GM19467 (cell line): ENCODE measurements at regions not wholly inside any gene's neighbourhood (a gene's known extent, or its start where the extent isn't known, plus 50 kb on each side); places are given as distances from the start of the nearest gene placed in this dataset.
"Not testable (repeated sequence)": the region's sequence is repeated elsewhere in the genome, so short reads cannot be mapped to it uniquely, and the experiment has no call there.

Experiments
- ATAC-seq: cut with Tn5 transposase; IDR thresholded peaks from one replicate; pipeline ENCODE4 v1.9.1; 2021; ENCODE audit warnings: mild to moderate bottlenecking, moderate library complexity; ENCODE audit not compliant: unreplicated experiment

- ATAC-seq = no peak
These were observed 189.2 kb upstream of the THRB start for GRCh38 chr3:24683633-24684384.

DNA sequence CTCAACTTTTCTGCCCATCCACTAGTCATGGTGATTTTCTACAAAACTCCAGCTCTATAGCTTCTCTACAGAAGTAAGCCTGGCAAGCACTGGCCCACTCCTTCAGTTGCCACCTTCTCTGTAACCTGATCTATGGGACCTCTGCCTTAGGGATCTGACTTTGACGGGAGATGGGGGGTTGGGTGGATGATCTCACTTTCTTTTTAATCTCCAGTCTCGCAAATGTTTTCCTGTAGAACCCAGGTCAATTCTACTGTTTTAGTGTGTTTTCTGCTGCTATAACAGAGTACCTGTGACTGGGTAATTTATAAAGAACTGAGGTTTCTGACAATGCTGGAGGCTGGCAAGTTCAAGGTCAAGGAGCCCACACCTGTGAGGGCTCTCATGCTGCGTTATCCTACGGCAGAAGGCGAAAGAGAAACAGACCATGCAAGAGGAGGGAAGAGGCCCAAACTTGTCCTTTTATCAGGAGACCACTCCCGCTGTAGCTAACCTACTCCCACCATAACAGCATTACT lies 189.9 kb upstream of the THRB start:
- no peak for ATAC-seq

DNA sequence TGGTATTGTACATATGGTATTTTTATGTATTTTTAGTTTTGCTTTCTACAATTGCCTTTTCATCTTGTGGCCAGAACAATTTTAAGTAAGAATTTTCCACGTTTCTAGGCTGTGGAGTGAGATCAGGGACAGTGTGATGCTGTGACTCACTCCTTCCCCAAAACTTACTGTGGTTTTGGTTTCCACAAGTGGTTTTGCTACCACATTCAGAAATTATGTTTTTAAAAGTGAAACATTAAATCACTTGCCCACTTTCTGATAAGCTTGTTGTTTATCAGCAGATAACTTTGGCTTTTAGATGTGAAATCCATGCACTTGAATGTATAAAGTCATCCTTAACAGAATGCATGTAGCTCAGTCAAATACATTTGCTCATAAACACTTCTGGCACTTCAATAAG lies 192.2 kb upstream of the THRB start:
- no peak for ATAC-seq

DNA sequence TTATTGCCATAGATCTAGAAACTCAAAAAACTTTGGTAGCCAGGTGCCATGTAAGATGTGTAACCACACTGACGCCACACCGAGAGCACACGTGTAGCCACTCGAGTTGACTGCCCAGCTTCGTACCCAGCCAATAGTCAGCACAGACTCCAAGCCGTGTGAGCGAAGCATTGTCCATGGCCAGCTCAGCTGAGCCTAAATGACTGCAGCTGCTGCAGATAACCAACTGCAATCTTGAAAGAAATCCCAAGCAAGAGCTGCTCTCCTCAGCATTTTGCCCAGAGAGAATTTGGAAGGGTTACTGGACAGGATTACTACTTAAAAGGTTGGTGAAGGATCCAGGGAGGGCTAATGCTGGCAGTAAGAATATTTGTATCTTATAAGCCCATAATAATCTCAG lies 193.0 kb upstream of the THRB start:
- ATAC-seq = no peak

- ATAC-seq = no peak
These were observed 193.9 kb upstream of the THRB start for GRCh38 chr3:24688446-24689148.

DNA sequence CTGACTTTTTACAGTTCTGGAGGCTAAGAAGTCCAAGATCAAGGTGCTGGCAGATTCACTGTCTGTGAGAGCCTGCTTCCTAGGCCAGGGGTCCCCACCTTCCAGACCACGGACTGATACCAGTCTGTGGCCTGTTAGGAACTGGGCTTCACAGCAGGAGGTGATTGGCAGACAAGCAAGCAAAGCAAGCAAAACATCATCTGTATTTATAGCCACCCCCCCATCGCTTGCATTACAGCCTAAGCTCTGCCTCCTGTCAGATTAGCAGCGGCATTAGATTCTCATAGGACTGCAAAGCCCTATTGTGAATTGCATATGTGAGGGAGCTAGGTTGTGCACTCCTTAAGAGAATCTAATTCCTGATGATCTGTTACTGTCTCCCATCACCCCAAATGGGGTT lies 194.7 kb upstream of the THRB start:
- no peak for ATAC-seq

GRCh38 chr3:24690777-24691176 lies 196.1 kb upstream of the THRB start:
- no peak for ATAC-seq

DNA sequence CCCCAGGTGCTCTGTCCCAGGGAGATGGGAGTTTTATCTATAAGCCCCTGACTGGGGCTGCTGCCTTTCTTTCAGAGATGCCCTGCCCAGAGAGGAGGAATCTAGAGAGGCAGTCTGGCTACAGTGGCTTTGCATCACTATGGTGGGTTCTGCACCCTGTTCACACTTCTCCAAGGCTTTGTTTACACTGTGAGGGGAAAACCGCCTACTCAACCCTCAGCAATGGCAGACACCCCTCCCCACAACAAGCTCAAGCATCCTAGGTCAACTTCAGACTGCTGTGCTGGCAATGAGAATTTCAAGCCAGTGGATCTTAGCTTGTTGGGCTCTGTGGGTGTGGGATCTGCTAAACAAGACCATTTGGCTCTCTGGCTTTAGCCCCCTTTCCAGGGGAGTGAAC lies 204.4 kb upstream of the THRB start:
- ATAC-seq = not testable (repeated sequence)

DNA sequence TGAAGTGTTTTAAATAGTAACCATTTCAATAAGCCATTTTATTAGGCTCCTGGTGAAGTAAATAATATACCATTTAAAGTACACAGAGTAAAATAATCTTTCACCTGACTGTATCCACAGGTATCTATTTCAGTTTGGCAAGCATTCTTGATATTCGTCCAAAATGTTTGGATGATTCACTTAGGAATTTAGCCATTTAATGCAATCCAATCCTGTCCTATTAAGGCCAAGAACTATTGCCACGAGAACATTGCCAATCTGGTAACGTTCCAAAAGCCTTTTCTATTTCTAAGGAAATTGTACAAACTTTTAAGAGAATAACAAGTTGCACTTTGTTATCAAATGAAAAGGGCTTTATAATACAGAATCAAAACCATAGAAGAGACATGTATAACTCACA lies 209.8 kb upstream of the THRB start:
- ATAC-seq = no peak

DNA sequence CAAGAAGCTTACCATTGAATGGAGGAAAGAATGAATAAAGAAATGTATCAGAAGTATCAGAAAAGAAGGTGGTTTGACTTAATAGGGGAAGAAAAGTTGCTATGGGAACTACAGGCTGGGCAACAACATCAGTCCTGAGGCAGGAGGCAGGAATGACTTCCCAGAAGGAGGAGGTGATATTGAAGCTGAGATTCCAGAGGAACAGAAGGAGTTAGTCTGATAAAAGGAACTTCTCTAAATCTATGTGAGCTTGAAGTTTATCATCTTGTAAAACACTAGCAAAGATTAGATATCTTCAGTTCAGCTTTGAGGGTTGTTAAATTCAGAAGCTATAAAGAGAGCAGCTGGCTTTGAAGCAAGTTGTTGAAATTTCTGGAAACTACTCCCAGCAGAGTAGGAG lies 213.3 kb upstream of the THRB start:
- no peak for ATAC-seq

GRCh38 chr3:24709956-24710355 lies 215.3 kb upstream of the THRB start:
- ATAC-seq = no peak

- ATAC-seq = no peak
These were observed 218.9 kb upstream of the THRB start for GRCh38 chr3:24713516-24713915.

DNA sequence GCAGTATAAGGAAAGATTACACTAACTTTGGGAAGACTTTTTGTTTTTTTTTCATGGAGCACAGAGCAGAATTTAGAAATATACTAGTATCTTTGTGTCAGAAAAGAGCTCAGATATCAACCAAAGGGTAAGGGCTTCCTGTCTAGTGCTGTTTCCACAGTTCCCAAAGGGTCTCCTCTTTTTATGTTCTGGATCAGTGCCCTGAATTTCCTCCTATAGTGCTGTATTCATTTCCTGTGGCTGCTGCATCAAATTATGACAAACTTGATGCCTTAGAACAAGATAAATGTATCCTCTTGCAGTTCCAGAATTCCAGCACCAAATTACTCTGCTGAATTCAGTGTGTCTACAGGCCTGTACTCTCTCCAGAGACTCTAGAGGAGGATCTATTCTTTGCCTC lies 219.8 kb upstream of the THRB start:
- no peak for ATAC-seq

- no peak for ATAC-seq
These were observed 220.6 kb upstream of the THRB start for GRCh38 chr3:24715171-24715792.

GRCh38 chr3:24722087-24722486 lies 227.4 kb upstream of the THRB start:
- ATAC-seq = no peak

GRCh38 chr3:24725514-24726255 lies 231.0 kb upstream of the THRB start:
- ATAC-seq = no peak

- ATAC-seq = no peak
These were observed 231.8 kb upstream of the THRB start for GRCh38 chr3:24726423-24726822.

GRCh38 chr3:24730173-24730572 lies 235.5 kb upstream of the THRB start:
- ATAC-seq = no peak

GRCh38 chr3:24734019-24734418 lies 239.4 kb upstream of the THRB start:
- no peak for ATAC-seq

- ATAC-seq = no peak
These were observed 242.1 kb upstream of the THRB start for GRCh38 chr3:24736701-24737100.

- no peak for ATAC-seq
These were observed 245.7 kb upstream of the THRB start for GRCh38 chr3:24740326-24740725.
